Retina (tissue), 1 donor: ENCODE measurements at regions not wholly inside any gene's neighbourhood (a gene's known extent, or its start where the extent isn't known, plus 50 kb on each side); places are given as distances from the start of the nearest gene placed in this dataset.

Source experiments
- DNase-seq: peaks from one replicate; pipeline ENCODE4 v3.0.0-alpha.2; 2016

DNA sequence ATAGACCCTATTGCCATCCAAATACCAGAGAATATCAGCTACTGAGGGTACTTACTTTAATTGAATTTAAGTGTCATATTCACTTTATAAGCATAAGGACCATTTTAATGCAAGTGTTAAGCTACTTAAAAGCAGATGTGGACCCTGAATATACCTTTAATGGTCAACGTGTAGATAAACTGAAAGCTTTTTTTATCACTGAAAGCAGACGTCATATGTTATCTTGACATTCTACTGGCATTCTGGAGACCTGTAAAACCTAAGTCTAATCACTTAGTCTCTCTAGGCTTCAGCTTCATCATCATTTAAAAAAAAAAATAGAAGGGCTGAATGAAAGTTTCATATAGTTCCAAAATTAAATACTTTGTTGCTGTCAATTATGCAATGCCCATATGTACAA lies 116.5 kb downstream of the ELAPOR2 start:
- DNase-seq: no peak

DNA sequence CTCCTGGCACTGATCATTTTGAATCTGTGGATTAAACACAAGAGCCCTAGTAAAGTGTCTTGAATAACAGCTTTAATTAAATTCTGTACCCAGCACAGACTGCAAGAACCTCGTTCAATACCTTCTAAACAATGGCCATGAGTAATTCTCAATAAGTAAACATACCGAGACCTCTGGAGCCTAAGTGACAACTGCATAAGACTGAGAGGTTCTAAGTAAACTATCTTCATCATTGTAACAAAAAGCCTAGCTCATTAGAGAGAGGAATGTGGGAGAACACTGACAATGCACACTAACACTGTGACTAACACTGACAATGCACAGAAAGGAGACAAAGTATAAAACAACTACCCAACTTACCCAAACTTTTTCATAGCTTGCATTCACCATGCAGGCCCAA lies 117.4 kb downstream of the ELAPOR2 start:
- no peak for DNase-seq

DNA sequence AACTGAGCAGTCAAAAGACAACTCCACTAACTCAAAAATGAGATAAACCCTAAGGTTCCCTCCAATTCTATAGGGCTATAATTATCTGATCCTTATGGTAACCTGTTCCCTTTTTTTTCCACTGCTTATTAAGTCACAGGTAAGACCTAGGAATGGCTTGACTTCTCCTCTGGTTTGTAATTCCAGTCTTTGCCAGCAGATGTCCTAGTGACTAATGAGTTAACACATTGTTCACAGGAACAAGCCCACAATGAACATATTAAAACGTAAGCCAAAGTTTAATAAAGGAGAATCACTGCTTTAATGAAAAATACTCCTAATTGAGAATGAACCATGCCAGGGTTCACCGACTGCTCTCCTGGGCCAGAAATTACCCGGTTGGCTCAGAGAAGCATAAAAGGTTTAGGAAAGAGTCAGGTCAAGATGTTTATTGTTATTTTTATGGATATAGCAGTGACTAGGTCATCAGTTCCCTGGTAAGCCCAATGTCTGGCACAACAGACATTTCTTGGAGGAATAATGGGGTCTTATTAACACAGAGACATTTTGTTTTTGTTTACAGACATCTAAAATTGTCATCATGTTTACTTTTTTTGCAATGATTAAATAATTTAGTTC lies 120.1 kb downstream of the ELAPOR2 start:
- peak; percentile 50 for DNase-seq

DNA sequence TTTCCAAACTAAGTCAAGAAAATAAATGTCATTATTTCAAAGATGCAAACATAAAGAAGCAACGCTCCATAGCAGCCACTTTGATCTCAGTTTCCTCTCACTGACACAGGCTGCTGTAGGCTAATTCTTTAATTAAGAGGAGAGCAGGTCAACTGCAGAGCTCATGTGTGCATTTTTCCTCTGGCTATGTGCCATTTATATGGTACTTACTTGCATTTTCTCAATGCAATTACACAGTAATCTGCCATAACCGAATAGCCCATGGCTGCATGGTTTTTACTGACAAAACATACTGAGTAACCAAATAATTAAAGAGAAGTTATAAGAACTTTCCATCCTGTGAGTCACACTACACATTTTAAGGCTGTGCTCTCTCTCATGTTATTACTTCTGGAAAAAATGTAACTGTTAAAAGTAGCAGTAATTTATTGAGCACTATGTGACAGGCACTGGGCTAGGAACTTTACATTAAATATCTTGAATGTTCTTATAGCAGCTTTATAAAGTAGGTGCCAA lies 122.0 kb downstream of the ELAPOR2 start:
- DNase-seq: no peak

DNA sequence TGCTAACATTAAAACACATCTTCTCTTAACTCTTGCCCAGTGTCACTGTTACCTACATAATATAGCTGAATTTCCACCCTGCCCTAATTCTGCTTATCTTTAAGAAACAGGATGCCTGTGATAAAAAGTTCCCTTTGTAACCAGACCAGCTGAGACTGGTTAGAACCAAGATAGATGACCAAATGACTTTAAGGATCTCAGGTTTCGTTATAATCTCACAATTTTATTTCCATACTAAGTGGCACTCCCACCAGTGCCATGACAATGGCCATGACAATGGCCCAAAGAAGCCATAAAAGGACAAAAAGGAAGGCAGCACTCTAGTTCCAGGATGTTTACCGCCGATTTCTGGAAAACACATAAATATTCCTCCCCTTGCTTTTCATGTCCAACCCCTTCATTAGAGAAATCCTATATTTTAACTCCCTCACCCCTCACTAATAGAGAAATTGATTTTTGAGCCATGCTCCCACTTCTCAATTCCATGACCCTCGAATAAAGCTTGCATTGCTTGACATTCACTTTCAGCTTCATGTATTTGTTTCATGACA lies 126.1 kb downstream of the ELAPOR2 start:
- no peak for DNase-seq

DNA sequence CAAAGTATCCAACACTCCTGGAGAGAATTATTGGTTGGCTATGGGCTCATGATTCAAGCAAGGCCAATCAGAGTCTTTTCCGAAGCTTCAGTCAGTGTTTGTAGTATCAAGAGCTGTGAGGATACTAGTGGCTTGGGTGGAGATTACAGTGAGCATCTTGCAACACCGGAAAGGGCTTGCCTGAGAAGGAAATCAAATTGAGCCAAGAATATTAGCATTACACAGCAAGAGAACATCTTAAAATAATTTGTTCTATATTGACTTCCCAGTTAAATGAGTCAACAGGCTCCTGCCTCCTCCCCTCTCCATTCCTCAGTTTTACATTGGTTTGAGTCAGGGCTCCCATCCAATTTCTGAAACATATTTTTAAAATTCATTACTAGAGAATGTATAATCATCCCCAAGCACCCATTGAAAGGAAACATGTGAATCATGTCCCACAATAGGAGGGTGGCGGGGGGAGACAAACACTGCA lies 127.4 kb downstream of the ELAPOR2 start:
- no peak for DNase-seq

DNA sequence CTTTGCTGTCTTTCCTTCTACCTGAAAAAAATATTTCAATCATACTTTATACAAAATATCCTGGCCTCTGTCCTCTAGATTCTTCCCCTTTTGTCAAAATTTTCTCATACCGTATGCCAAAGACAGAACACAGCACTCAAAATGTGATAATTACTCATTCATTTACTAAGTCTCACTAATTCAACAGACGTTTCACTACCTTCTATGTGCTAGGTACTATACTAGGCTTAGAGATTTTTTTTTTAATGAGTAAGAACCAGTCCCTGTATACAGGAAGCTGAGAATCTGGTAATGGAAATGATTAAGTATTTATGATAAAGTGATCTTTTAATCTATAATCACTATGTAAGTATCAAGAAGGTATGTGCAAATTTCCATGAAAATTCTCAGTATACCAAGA lies 128.0 kb downstream of the ELAPOR2 start:
- no peak for DNase-seq

DNA sequence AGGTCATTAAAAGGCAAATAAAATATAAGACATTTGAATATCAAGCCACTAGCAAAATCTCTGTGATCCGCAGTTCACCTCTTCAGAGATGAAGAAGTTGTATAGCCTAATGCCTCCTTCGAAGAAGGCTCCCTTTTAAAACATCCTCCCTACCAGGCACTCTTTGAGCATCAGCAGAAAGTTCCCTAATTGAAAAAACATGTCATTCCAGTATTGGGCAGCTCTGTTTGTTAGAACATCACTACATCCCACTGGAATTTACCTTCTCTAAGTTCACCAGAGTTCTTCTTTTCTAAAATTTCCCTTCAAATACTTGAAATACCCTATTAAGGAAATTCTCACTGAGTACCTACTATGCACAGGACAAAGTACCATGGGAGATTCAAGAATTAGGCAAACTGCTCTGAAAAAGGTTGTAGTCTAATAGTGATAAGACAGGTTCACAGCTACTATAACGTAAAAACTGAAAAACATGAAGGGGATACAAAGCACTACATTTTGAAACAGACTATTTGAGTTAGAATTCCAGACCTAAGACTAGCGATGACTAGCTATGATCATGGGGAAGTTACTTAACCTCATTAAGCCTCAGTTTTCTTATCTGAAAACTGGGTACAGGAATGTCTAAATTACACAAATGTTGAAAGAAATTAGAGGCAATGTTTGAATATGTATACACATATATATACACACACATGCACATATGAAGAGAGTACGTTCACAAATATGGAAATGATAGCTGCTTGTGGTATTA lies 128.7 kb downstream of the ELAPOR2 start:
- DNase-seq: no peak

DNA sequence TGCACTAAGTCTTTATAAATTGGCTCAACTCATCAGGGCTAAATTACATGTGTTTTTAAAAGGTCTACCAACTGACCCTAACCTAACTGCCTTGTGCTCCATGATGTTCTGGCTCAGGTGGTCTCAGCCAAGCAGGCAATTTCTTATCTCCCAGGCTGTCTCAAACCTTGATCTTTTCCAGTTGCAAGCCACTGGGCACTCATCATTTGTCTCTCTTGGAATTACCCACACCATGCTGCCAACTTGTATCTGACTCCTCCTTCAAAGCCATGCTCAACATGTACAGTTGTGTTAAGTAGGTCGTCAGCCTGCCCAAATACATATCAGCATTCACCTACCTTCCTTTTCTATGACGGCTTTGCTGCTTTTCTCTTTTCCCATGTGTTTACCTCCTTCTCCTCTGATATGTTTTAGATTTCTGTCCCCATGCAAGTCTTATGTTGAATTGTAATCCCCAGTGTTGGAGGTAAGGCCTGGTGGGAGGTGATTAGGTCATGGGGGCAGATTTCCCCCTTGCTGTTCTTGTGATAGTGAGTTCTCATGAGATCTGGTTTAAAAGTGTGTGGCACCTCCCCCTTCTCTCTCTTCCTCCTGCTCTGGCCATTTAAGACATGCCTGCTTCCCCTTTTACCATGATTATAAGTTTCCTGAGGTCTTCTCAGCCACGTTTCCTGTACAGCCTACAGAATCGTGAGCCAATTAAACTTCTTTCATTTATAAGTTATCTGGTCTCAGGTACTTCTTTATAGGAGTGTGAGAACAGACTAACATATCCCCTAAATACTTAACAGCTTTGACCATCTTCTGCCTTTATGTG lies 130.0 kb downstream of the ELAPOR2 start:
- no peak for DNase-seq

DNA sequence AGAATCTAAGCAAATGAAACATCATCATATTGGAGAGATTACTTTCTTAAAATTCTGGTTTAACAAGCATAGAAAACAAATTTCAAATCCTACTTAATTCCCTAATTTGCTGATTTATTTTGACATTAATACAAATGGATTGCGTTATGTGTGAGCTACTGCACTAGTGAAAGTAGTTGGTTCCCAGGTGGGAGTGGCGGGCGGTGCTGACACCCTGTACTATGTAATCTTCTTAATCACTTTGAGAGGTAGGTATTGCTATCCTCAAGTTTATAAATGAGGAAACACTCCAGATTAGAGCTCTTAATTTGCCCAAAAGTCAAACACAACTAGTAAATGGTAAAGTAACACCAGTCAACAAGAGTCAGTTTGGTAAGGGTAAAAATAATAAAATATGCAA lies 131.1 kb downstream of the ELAPOR2 start:
- no peak for DNase-seq

DNA sequence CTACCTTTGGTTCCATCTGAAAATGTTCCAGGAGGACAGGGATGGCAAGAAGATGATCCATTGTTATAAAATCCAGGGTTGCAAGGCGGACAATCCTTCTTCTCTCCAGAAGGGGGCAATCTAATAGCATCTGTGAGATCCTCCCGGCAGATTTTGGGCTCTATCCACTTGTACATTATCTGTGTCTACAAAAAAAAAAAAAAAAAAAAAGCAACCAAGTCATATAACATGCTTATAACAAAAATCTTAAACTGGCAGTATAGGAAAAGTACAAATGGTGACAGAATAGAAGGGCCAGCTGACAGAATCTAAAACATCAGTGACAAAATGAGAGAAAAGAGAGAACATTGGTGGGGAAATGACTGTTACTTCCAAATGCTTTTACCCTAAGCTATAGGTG lies 132.7 kb downstream of the ELAPOR2 start:
- peak; percentile 38 for DNase-seq

DNA sequence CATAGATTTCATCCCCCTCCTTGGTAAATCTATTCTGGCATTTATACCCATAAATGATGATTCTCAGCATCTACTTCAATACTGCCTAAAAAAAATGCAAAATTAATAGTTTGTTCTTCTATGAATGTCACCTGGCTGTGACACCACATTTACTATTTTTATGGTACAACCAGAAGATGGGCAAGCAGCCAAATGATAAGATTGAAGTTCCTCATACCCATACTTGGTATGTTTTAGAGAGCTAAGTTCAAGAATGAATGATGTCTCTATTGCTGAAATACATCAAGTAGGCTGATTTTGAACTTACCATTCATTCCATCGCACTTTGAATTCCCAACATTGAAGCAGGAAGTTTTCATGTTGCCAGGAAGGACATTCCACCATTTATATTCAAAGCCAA lies 134.2 kb downstream of the ELAPOR2 start:
- DNase-seq: no peak

DNA sequence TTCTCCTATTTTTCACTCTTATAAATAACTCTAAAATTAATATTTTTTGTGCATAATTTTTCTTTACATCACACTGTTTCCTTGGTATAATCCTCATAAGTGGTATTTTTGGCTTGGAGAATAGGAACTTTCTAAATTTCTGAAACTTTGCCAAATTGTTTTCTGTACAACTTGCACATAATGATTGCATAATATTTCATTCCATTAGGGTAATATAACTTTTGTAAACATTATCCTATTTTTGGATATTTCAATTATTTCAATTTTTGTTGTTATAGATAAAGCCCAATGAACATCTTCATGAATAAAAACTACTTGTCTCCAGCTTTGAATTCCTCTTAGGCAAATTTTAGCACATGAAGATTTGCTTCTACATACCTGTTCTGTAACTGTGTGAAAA lies 135.9 kb downstream of the ELAPOR2 start:
- no peak for DNase-seq

DNA sequence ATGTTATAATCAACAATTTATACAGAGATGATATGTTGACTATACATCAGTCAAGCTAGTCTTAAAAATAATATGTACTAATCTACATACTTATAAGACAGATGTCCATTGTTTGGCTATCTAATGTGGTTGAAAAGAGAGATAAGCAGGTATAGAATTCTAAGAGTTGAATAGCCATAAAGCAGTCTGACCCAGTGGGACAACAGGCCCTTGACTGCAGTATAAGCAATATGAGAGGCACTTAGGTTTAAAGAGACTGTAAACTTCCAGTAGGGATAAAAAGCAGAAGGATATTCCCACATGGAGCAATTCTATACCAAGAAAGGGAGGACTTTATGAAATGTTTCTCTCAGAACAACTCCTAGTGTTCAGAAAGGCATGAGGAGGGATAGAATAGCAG lies 139.3 kb downstream of the ELAPOR2 start:
- DNase-seq: no peak

DNA sequence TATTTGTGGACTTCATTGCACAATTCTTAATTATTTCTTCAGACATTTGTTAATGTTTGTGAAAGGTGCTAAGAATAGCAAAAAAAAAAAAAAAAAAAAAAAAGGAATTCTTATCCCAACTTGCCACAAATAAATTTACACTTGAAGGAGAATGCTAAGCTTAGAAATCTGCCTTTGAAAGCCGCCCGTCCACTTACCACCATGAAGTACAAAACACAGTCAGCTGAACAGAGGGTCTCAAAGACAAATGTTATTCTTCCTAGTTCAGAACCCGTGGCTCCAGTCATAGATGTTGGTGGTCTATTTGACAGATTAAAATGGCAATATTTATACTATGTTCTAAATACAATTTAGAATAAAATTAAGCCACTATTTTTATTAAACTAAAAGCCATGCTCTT lies 141.2 kb downstream of the ELAPOR2 start:
- DNase-seq: no peak

DNA sequence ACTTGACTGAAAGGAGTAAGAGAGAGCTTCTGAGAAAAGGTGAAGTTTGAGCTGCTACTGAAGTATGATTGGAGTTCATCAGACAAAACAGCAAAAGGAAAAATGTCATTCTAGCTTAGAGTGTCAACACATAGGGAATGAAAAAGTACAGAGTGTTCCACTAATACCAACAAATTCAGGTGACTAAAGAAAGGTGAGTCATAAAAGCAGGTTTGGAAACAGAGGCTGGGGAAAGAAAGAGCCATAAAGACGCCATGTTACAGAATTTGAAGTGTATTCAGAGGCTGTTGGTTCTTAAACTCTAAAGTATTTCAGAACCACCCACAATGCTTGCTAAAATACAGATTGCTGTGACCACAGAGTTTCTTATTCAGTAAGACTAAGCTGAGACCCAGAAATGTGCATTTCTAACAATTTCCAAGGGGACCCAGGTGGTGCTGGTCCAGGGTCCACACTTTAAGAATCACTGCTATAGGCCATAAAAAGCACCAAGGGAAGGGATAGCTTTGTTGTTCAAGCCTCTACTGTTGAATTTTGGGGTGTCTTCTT lies 143.1 kb downstream of the ELAPOR2 start:
- no peak for DNase-seq

DNA sequence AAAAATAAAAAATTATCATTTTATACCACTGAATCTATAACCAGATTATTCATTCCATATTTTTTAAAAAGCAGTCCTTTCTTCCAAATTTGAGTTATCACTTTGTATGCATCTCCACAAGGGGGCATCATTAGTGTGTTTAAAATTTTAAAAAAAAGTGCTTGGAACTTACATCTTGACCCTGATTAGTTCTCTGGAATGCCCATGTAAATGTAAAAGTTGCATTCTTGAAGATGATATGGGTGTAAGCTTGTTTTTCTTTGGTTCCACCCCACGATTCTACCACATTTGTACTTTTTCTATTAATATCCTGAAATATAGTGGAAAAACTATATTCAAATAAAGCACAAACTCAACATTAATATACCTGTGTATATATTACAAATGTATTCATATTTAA lies 144.9 kb downstream of the ELAPOR2 start:
- DNase-seq: no peak
